Smooth muscle cell (in vitro differentiated cells): ENCODE measurements at regions not wholly inside any gene's neighbourhood (a gene's known extent, or its start where the extent isn't known, plus 50 kb on each side); places are given as distances from the start of the nearest gene placed in this dataset.

ENCODE experiments used
- DNase-seq: peaks from one replicate; lab custom pipeline; 2025; ENCODE audit not compliant: unreplicated experiment; lab: John Stamatoyannopoulos, UW
- H2AFZ ChIP-seq: fragments of 200-600 bp; sonication (generic); 2 replicates; pipeline ENCODE4 v1.6.0; 2016; ENCODE audit warnings: antibody characterized with exemption, low read depth, mild to moderate bottlenecking
- H3F3A ChIP-seq: fragments of 200-600 bp; sonication (generic); 2 replicates; pipeline ENCODE4 v1.6.0; 2017; ENCODE audit warnings: antibody characterized with exemption, low read depth
- H3K27ac ChIP-seq: fragments of 200-600 bp; sonication (generic); 2 replicates; pipeline ENCODE4 v1.5.1; 2016; ENCODE audit warnings: low read depth, mild to moderate bottlenecking
- H3K27me3 ChIP-seq: fragments of 200-600 bp; sonication (generic); 2 replicates; pipeline ENCODE4 v1.6.1; 2016; ENCODE audit warnings: low read depth, mild to moderate bottlenecking
- H3K36me3 ChIP-seq: fragments of 200-600 bp; sonication (generic); 2 replicates; pipeline ENCODE4 v1.5.1; 2016; ENCODE audit warnings: low read depth
- H3K4me1 ChIP-seq: fragments of 200-600 bp; sonication (generic); 2 replicates; pipeline ENCODE4 v1.5.1; 2016; ENCODE audit warnings: low read depth
- H3K4me2 ChIP-seq: fragments of 200-600 bp; sonication (generic); 2 replicates; pipeline ENCODE4 v1.6.0; 2016; ENCODE audit warnings: mild to moderate bottlenecking
- H3K4me3 ChIP-seq: fragments of 200-600 bp; sonication (generic); 2 replicates; pipeline ENCODE4 v1.5.1; 2016; ENCODE audit warnings: mild to moderate bottlenecking
- H3K79me2 ChIP-seq: fragments of 200-600 bp; sonication (generic); 2 replicates; pipeline ENCODE4 v1.6.0; 2016; ENCODE audit warnings: low read depth, mild to moderate bottlenecking
- H3K9ac ChIP-seq: fragments of 200-600 bp; sonication (generic); 2 replicates; pipeline ENCODE4 v1.6.0; 2016; ENCODE audit warnings: low read depth
- H3K9me3 ChIP-seq: fragments of 200-600 bp; sonication (generic); replicated peaks from 2 replicates; pipeline ENCODE4 v1.5.1; 2016; ENCODE audit warnings: low read depth
- H4K20me1 ChIP-seq: fragments of 200-600 bp; sonication (generic); 2 replicates; pipeline ENCODE4 v1.6.0; 2016; ENCODE audit warnings: low read depth
- CTCF ChIP-seq: fragments of 200-600 bp; sonication (generic); IDR thresholded peaks from 2 replicates; pipeline ENCODE4 v1.5.1; 2017; ENCODE audit warnings: borderline replicate concordance, mild to moderate bottlenecking, antibody characterized with exemption; ENCODE audit not compliant: insufficient read depth, poor library complexity, severe bottlenecking
- WGBS: methylation state at CpG from one replicate; pipeline ENCODE4 v1.1.7; 2016; ENCODE audit warnings: low lambda C conversion rate; 5-methylcytosine and 5-hydroxymethylcytosine counted together

- no peaks in the 10 kb centered on the region for H4K20me1 ChIP-seq
- no peaks in the 10 kb centered on the region for H3K4me1 ChIP-seq
- H3K79me2 ChIP-seq = no peaks in the 10 kb centered on the region
- no peaks in the 10 kb centered on the region for H3K36me3 ChIP-seq
- H3K4me2 ChIP-seq = no peak overlapping the region
- no peak overlapping the region for H3K4me3 ChIP-seq
- H3K27me3 ChIP-seq = no peaks in the 10 kb centered on the region
- no peaks in the 10 kb centered on the region for H3F3A ChIP-seq
- no peak for TF ChIP-seq CTCF
- no peak overlapping the region for H2AFZ ChIP-seq
- H3K9ac ChIP-seq = no peak overlapping the region
- no peaks in the 10 kb centered on the region for H3K9me3 ChIP-seq
- 86% methylated on average over 5 of the region's 5 CpGs for WGBS
- DNase-seq = no peak
- H3K27ac ChIP-seq = no peak overlapping the region
These were observed 243.9 kb upstream of the GPR26 start for GRCh38 chr10:123422261-123422660.

- H3K4me2 ChIP-seq = no peak overlapping the region
- H3K9me3 ChIP-seq = no peaks in the 10 kb centered on the region
- WGBS = 91% methylated on average over 6 of the region's 6 CpGs
- no peaks in the 10 kb centered on the region for H3K36me3 ChIP-seq
- H3K9ac ChIP-seq = no peak overlapping the region
- H3K27ac ChIP-seq = no peak overlapping the region
- no peaks in the 10 kb centered on the region for H3K79me2 ChIP-seq
- no peaks in the 10 kb centered on the region for H3K4me1 ChIP-seq
- no peak overlapping the region for H3K4me3 ChIP-seq
- H3K27me3 ChIP-seq = peaks cover 6% of the 10 kb centered on the region
- H2AFZ ChIP-seq = no peak overlapping the region
- no peaks in the 10 kb centered on the region for H4K20me1 ChIP-seq
- H3F3A ChIP-seq = no peaks in the 10 kb centered on the region
- DNase-seq = no peak
- no peak for TF ChIP-seq CTCF
These were observed 241.6 kb upstream of the GPR26 start for GRCh38 chr10:123424537-123424936.

GRCh38 chr10:123425680-123426079 is 240.5 kb upstream of the GPR26 start:
- Histone ChIP-seq H3F3A (no peaks in the 10 kb centered on the region), H3K9ac (no peak overlapping the region), H2AFZ (no peak overlapping the region), H3K27me3 (peaks cover 6% of the 10 kb centered on the region), H3K27ac (no peak overlapping the region), H4K20me1 (no peaks in the 10 kb centered on the region), H3K36me3 (no peaks in the 10 kb centered on the region), H3K4me1 (peaks cover 5% of the 10 kb centered on the region), H3K4me3 (no peak overlapping the region), H3K4me2 (no peak overlapping the region), H3K79me2 (no peaks in the 10 kb centered on the region), H3K9me3 (no peaks in the 10 kb centered on the region)
- DNase-seq = no peak
- no peak for TF ChIP-seq CTCF
- WGBS = 77% methylated on average over 6 of the region's 6 CpGs

- Histone ChIP-seq H4K20me1 (no peaks in the 10 kb centered on the region), H3K9ac (no peak overlapping the region), H3K4me2 (no peak overlapping the region), H3K9me3 (no peaks in the 10 kb centered on the region), H3K27ac (no peak overlapping the region), H3K79me2 (no peaks in the 10 kb centered on the region), H3K4me1 (peaks cover 5% of the 10 kb centered on the region), H3F3A (no peaks in the 10 kb centered on the region), H3K36me3 (no peaks in the 10 kb centered on the region), H3K27me3 (peaks cover 6% of the 10 kb centered on the region), H3K4me3 (no peak overlapping the region), H2AFZ (no peak overlapping the region)
- DNase-seq = no peak
- 86% methylated on average over 14 of the region's 14 CpGs for WGBS
- TF ChIP-seq CTCF = no peak
These were observed 238.9 kb upstream of the GPR26 start for GRCh38 chr10:123427165-123427786.
